Endometrial microvascular endothelial cells (primary cell): ENCODE measurements at regions not wholly inside any gene's neighbourhood (a gene's known extent, or its start where the extent isn't known, plus 50 kb on each side); places are given as distances from the start of the nearest gene placed in this dataset.

Experiments used
- in situ Hi-C: cut with HindIII; loops from 2 replicates; pipeline ENCODE4 v1.10.0; 2017; ENCODE audit warnings: low sequenced_read_pairs, low pct_unique_long_range_greater_than_20kb; ENCODE audit errors: inconsistent ontology term

- in situ Hi-C loops: no loop called here
Measured at GRCh38 chr13:44299152-44299943, 74.3 kb upstream of the SERP2 start.

GRCh38 chr13:44300895-44301638 is 72.6 kb upstream of the SERP2 start:
- in situ Hi-C loops: no loop called here

- in situ Hi-C loops: no loop called here
Measured at GRCh38 chr13:44301639-44302015, 72.0 kb upstream of the SERP2 start.

GRCh38 chr13:44302233-44302632 is 71.4 kb upstream of the SERP2 start:
- in situ Hi-C loops: no loop called here

- in situ Hi-C loops: no loop called here
Measured at GRCh38 chr13:44302940-44303575, 70.6 kb upstream of the SERP2 start.

GRCh38 chr13:44303681-44304432 is 69.8 kb upstream of the SERP2 start:
- in situ Hi-C loops: no loop called here

GRCh38 chr13:44304433-44304725 is 69.2 kb upstream of the SERP2 start:
- in situ Hi-C loops: no loop called here

- in situ Hi-C loops: no loop called here
Measured at GRCh38 chr13:44305286-44305685, 68.3 kb upstream of the SERP2 start.

GRCh38 chr13:44305917-44306370 is 67.7 kb upstream of the SERP2 start:
- in situ Hi-C loops: no loop called here

GRCh38 chr13:44306371-44307192 is 67.0 kb upstream of the SERP2 start:
- in situ Hi-C loops: no loop called here

GRCh38 chr13:44307255-44307654 is 66.4 kb upstream of the SERP2 start:
- in situ Hi-C loops: no loop called here

- in situ Hi-C loops: no loop called here
Measured at GRCh38 chr13:44307844-44308243, 65.8 kb upstream of the SERP2 start.

- in situ Hi-C loops: no loop called here
Measured at GRCh38 chr13:44308352-44308751, 65.3 kb upstream of the SERP2 start.

- in situ Hi-C loops: no loop called here
Measured at GRCh38 chr13:44309794-44310757, 63.5 kb upstream of the SERP2 start.

- in situ Hi-C loops: no loop called here
Measured at GRCh38 chr13:44311011-44311780, 62.4 kb upstream of the SERP2 start.

- in situ Hi-C loops: no loop called here
Measured at GRCh38 chr13:44312131-44312530, 61.5 kb upstream of the SERP2 start.
